Endothelial cell of umbilical vein (primary cell): ENCODE measurements at regions not wholly inside any gene's neighbourhood (a gene's known extent, or its start where the extent isn't known, plus 50 kb on each side); places are given as distances from the start of the nearest gene placed in this dataset.

Source experiments
- EZH2 ChIP-seq: IDR thresholded peaks from 2 replicates; pipeline ENCODE4 v1.6.1; 2012; ENCODE audit warnings: borderline replicate concordance, low read depth, mild to moderate bottlenecking, moderate library complexity, low read length, inconsistent platforms; ENCODE audit not compliant: severe bottlenecking
- TF ChIP-seq, protein P1 (sequence below), 2 donors: IDR thresholded peaks; 1 replicate in 1 of 2; 2 replicates in 1 of 2; pipeline ENCODE4 v1.5.1; 2011; ENCODE audit warnings: low read length in 2 of 2, mild to moderate bottlenecking in 2 of 2, moderate library complexity in 2 of 2, control low read depth in 1 of 2, inconsistent platforms in 1 of 2, low read depth in 1 of 2; ENCODE audit not compliant: insufficient read depth in 1 of 2; ENCODE audit errors: extremely low read depth in 1 of 2

DNA sequence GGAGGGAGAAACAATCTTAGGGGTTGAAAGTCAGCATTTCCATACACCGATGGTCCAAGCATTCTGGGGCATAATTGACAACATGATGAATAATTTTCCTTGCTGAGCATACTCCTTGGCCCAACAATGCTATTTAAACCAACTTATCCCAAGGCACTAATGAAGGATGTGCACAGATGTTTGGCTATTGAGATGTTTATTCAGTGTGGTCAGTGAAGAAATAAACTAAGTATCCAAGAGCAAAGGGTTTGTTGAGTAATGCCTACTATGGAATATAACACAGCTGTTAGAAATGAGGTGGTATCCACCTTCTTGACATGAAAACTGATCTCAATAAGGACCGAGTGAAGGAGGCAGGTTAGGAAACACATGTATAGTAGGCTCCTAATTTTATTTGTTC lies 53.9 kb upstream of the RAB6D start:
- TF ChIP-seq, protein P1, sequence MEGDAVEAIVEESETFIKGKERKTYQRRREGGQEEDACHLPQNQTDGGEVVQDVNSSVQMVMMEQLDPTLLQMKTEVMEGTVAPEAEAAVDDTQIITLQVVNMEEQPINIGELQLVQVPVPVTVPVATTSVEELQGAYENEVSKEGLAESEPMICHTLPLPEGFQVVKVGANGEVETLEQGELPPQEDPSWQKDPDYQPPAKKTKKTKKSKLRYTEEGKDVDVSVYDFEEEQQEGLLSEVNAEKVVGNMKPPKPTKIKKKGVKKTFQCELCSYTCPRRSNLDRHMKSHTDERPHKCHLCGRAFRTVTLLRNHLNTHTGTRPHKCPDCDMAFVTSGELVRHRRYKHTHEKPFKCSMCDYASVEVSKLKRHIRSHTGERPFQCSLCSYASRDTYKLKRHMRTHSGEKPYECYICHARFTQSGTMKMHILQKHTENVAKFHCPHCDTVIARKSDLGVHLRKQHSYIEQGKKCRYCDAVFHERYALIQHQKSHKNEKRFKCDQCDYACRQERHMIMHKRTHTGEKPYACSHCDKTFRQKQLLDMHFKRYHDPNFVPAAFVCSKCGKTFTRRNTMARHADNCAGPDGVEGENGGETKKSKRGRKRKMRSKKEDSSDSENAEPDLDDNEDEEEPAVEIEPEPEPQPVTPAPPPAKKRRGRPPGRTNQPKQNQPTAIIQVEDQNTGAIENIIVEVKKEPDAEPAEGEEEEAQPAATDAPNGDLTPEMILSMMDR (IDR thresholded peaks at IDR 0.05; ENCODE audit: extremely low read depth in 1 of 2, insufficient read depth in 1 of 2, low read depth in 1 of 2, low read length in 2 of 2): no peak
- TF ChIP-seq EZH2: no peak
